Smooth muscle cell (in vitro differentiated cells): ENCODE measurements at regions not wholly inside any gene's neighbourhood (a gene's known extent, or its start where the extent isn't known, plus 50 kb on each side); places are given as distances from the start of the nearest gene placed in this dataset.
"Not testable (repeated sequence)": the region's sequence is repeated elsewhere in the genome, so short reads cannot be mapped to it uniquely, and the experiment has no call there.

Experiments
- DNase-seq: peaks from one replicate; lab custom pipeline; 2025; ENCODE audit not compliant: unreplicated experiment; lab: John Stamatoyannopoulos, UW
- H2AFZ ChIP-seq: fragments of 200-600 bp; sonication (generic); 2 replicates; pipeline ENCODE4 v1.6.0; 2016; ENCODE audit warnings: antibody characterized with exemption, low read depth, mild to moderate bottlenecking
- H3F3A ChIP-seq: fragments of 200-600 bp; sonication (generic); 2 replicates; pipeline ENCODE4 v1.6.0; 2017; ENCODE audit warnings: antibody characterized with exemption, low read depth
- H3K27ac ChIP-seq: fragments of 200-600 bp; sonication (generic); 2 replicates; pipeline ENCODE4 v1.5.1; 2016; ENCODE audit warnings: low read depth, mild to moderate bottlenecking
- H3K27me3 ChIP-seq: fragments of 200-600 bp; sonication (generic); 2 replicates; pipeline ENCODE4 v1.6.1; 2016; ENCODE audit warnings: low read depth, mild to moderate bottlenecking
- H3K36me3 ChIP-seq: fragments of 200-600 bp; sonication (generic); 2 replicates; pipeline ENCODE4 v1.5.1; 2016; ENCODE audit warnings: low read depth
- H3K4me1 ChIP-seq: fragments of 200-600 bp; sonication (generic); 2 replicates; pipeline ENCODE4 v1.5.1; 2016; ENCODE audit warnings: low read depth
- H3K4me2 ChIP-seq: fragments of 200-600 bp; sonication (generic); 2 replicates; pipeline ENCODE4 v1.6.0; 2016; ENCODE audit warnings: mild to moderate bottlenecking
- H3K4me3 ChIP-seq: fragments of 200-600 bp; sonication (generic); 2 replicates; pipeline ENCODE4 v1.5.1; 2016; ENCODE audit warnings: mild to moderate bottlenecking
- H3K79me2 ChIP-seq: fragments of 200-600 bp; sonication (generic); 2 replicates; pipeline ENCODE4 v1.6.0; 2016; ENCODE audit warnings: low read depth, mild to moderate bottlenecking
- H3K9ac ChIP-seq: fragments of 200-600 bp; sonication (generic); 2 replicates; pipeline ENCODE4 v1.6.0; 2016; ENCODE audit warnings: low read depth
- H3K9me3 ChIP-seq: fragments of 200-600 bp; sonication (generic); replicated peaks from 2 replicates; pipeline ENCODE4 v1.5.1; 2016; ENCODE audit warnings: low read depth
- H4K20me1 ChIP-seq: fragments of 200-600 bp; sonication (generic); 2 replicates; pipeline ENCODE4 v1.6.0; 2016; ENCODE audit warnings: low read depth
- CTCF ChIP-seq: fragments of 200-600 bp; sonication (generic); IDR thresholded peaks from 2 replicates; pipeline ENCODE4 v1.5.1; 2017; ENCODE audit warnings: borderline replicate concordance, mild to moderate bottlenecking, antibody characterized with exemption; ENCODE audit not compliant: insufficient read depth, poor library complexity, severe bottlenecking
- WGBS: methylation state at CpG from one replicate; pipeline ENCODE4 v1.1.7; 2016; ENCODE audit warnings: low lambda C conversion rate; 5-methylcytosine and 5-hydroxymethylcytosine counted together

- DNase-seq: no peak
- H3K4me2 ChIP-seq: peak overlapping the region; percentile 62
- peak overlapping the region; percentile 98 for H3K27ac ChIP-seq
- no peak overlapping the region for H3K4me3 ChIP-seq
- H3K79me2 ChIP-seq: peaks cover 25% of the 10 kb centered on the region
- no peaks in the 10 kb centered on the region for H3K27me3 ChIP-seq
- 94% methylated on average over 36 of the region's 36 CpGs for WGBS
- no peaks in the 10 kb centered on the region for H3K36me3 ChIP-seq
- peak overlapping the region; percentile 89 for H3K9ac ChIP-seq
- H2AFZ ChIP-seq: no peak overlapping the region
- peaks cover 27% of the 10 kb centered on the region for H3K4me1 ChIP-seq
- peaks cover 29% of the 10 kb centered on the region for H3F3A ChIP-seq
- no peaks in the 10 kb centered on the region for H3K9me3 ChIP-seq
- no peak for TF ChIP-seq CTCF
- H4K20me1 ChIP-seq: no peaks in the 10 kb centered on the region
Observed at GRCh38 chr9:134547161-134548100, 94.2 kb upstream of the COL5A1 start.

DNA sequence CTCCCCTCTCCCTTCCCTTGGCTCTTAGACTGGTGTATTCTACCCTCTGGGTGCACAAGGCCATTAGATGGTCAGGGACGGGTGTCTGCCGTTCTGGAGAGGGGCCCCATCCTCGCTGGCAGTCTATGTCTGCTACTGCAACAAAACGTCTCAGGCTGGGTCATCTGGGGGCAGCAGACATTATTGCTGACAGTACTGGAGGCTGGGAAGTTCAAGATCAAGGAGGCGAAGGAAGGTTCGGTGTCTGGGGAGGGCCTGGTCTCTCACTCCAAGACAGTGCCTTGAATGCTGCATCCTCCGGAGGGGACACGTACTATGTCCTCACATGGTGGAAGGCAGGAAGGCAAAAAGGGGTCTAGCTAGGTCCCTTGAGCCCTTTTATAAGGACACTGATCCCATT is 93.4 kb upstream of the COL5A1 start:
- Histone ChIP-seq H3K4me2 (no peak overlapping the region), H3K27me3 (no peaks in the 10 kb centered on the region), H3K4me1 (peaks cover 32% of the 10 kb centered on the region), H2AFZ (no peak overlapping the region), H3K27ac (peak overlapping the region; percentile 98), H3K36me3 (no peaks in the 10 kb centered on the region), H4K20me1 (no peaks in the 10 kb centered on the region), H3K4me3 (no peak overlapping the region), H3K9me3 (no peaks in the 10 kb centered on the region), H3F3A (peaks cover 32% of the 10 kb centered on the region), H3K9ac (no peak overlapping the region), H3K79me2 (peaks cover 27% of the 10 kb centered on the region)
- WGBS: 69% methylated on average over 8 of the region's 8 CpGs
- no peak for TF ChIP-seq CTCF
- no peak for DNase-seq

DNA sequence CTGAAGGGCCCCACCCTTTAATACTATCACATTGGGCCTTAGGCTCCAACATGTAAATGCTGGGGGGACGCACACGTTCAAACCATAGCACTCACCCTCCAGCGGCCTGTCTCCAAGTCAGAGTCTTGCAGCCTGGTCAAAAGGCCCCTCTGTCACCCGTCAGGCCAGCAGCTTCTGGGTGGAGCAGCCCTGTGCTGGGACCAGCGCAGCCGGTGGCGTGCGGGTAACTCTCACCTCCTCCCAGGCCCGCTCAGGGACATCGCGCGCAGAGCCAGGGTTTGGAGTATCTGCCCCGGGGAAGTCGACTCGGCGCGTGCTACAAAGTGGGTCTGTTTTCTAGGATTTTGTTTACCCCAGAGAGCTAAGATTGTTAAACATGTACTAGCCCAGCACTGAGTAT is 93.0 kb upstream of the COL5A1 start:
- Histone ChIP-seq H3K36me3 (no peaks in the 10 kb centered on the region), H4K20me1 (no peaks in the 10 kb centered on the region), H3K27me3 (no peaks in the 10 kb centered on the region), H3K4me2 (no peak overlapping the region), H3K9me3 (no peaks in the 10 kb centered on the region), H3K4me1 (peaks cover 30% of the 10 kb centered on the region), H2AFZ (no peak overlapping the region), H3K27ac (peak overlapping the region; percentile 98), H3F3A (peaks cover 32% of the 10 kb centered on the region), H3K4me3 (no peak overlapping the region), H3K79me2 (peaks cover 29% of the 10 kb centered on the region), H3K9ac (no peak overlapping the region)
- no peak for TF ChIP-seq CTCF
- no peak for DNase-seq
- WGBS: 90% methylated on average over 17 of the region's 17 CpGs

DNA sequence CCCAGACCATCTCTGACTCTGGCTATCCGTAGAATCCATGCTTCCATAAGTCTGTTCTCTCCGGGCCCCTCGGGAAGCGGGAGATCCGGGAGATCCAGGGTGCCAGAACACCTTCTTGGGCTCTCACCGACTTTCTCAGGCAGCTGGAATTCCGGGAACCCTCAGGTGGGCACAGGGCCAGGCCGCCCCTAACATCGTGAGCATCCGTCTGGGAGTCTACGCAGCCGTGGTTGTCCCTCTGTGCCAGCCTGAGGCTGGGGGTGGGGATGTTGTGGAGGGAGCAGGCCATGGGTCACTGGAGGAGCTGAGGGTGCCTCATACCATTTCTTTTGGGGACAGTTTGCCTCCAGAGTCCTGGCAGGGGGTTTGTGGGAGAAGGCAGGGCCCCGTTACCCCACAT is 92.3 kb upstream of the COL5A1 start:
- Histone ChIP-seq H3K79me2 (peaks cover 29% of the 10 kb centered on the region), H4K20me1 (no peaks in the 10 kb centered on the region), H3K4me3 (no peak overlapping the region), H3F3A (peaks cover 28% of the 10 kb centered on the region), H3K27me3 (no peaks in the 10 kb centered on the region), H3K4me2 (no peak overlapping the region), H3K9me3 (no peaks in the 10 kb centered on the region), H3K4me1 (peaks cover 22% of the 10 kb centered on the region), H3K27ac (peak overlapping the region; percentile 98), H3K36me3 (no peaks in the 10 kb centered on the region), H2AFZ (no peak overlapping the region), H3K9ac (no peak overlapping the region)
- WGBS: 90% methylated on average over 13 of the region's 13 CpGs
- no peak for DNase-seq
- TF ChIP-seq CTCF: no peak

DNA sequence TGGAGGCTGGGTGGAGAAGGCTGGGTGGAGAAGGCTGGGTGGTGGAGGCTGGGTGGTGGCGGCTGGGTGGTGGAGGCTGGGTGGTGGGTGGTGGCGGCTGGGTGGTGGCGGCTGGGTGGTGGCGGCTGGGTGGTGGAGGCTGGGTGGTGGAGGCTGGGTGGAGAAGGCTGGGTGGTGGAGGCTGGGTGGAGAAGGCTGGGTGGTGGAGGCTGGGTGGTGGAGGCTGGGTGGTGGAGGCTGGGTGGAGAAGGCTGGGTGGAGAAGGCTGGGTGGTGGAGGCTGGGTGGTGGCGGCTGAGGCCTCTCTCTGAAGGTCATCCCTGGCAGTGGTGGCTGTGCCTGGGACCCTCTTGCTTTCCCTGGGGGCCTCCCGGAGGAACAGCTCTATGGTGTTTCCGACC is 91.5 kb upstream of the COL5A1 start:
- Histone ChIP-seq H3K79me2 (peaks cover 29% of the 10 kb centered on the region), H3F3A (peaks cover 24% of the 10 kb centered on the region), H3K4me1 (peaks cover 15% of the 10 kb centered on the region)
- DNase-seq, H3K4me3 ChIP-seq, H3K9ac ChIP-seq, H3K9me3 ChIP-seq, H3K36me3 ChIP-seq, H2AFZ ChIP-seq, H3K27me3 ChIP-seq, H4K20me1 ChIP-seq, H3K27ac ChIP-seq, H3K4me2 ChIP-seq: not testable (repeated sequence)
- 100% methylated on average over 2 of the region's 7 CpGs for WGBS
